IMR-90 (cell line): ENCODE measurements at regions not wholly inside any gene's neighbourhood (a gene's known extent, or its start where the extent isn't known, plus 50 kb on each side); places are given as distances from the start of the nearest gene placed in this dataset.

Source experiments
- ATAC-seq: fragments of 200-7000 bp; cut with Tn5 transposase; 2 replicates; pipeline ENCODE4 v1.9.1; 2020; ENCODE audit warnings: low read depth, mild to moderate bottlenecking, moderate library complexity
- BruUV-seq: library from RNA; stranded (reverse); fragments of 400-500 nt; replicated peaks from 2 replicates; lab custom pipeline; 2021; lab: Mats Ljungman, UMichigan
- CTCF ChIA-PET: fragments of 300-600 bp; formaldehyde crosslinking; extraction: SDS; loops from one replicate; lab custom pipeline; 2021; ENCODE audit warnings: antibody characterized with exemption; lab: Yijun Ruan, JAX
- POLR2A ChIA-PET: fragments of 300-600 bp; sonication (Branson Sonifier 250); formaldehyde crosslinking; loops from one replicate; lab custom pipeline; 2022; ENCODE audit warnings: antibody characterized with exemption; ENCODE audit not compliant: unreplicated experiment; lab: Charles Lee
- DNase-seq: peaks from one replicate; pipeline ENCODE4 v3.0.0; 2013
- H2AFZ ChIP-seq: replicated peaks from 2 replicates; pipeline ENCODE3; 2013; ENCODE audit warnings: low read length, mild to moderate bottlenecking; ENCODE audit not compliant: poor library complexity
- H2AK5ac ChIP-seq: 2 replicates; pipeline ENCODE4 v1.6.1; 2013; ENCODE audit warnings: low read depth, low read length, inconsistent platforms
- H2AK9ac ChIP-seq: replicated peaks from 2 replicates; pipeline ENCODE3; 2013; ENCODE audit warnings: mild to moderate bottlenecking, low read depth, low read length, moderate library complexity; ENCODE audit not compliant: poor library complexity
- H2BK120ac ChIP-seq: 2 replicates; pipeline ENCODE4 v1.6.1; 2013; ENCODE audit warnings: low read depth, low read length, inconsistent platforms
- H2BK15ac ChIP-seq: 3 replicates; pipeline ENCODE4 v1.6.1; 2013; ENCODE audit warnings: low read depth, low read length, inconsistent platforms
- H2BK20ac ChIP-seq: 2 replicates; pipeline ENCODE4 v1.6.1; 2013; ENCODE audit warnings: low read depth, mild to moderate bottlenecking, inconsistent platforms, low read length, moderate library complexity
- H2BK5ac ChIP-seq: 2 replicates; pipeline ENCODE4 v1.6.1; 2013; ENCODE audit warnings: mild to moderate bottlenecking, low read depth, low read length, inconsistent platforms; ENCODE audit not compliant: poor library complexity, severe bottlenecking
- H3K14ac ChIP-seq: replicated peaks from 2 replicates; pipeline ENCODE4 v1.6.1; 2013; ENCODE audit warnings: low read depth, low read length, inconsistent platforms
- H3K18ac ChIP-seq: 2 replicates; pipeline ENCODE4 v1.6.1; 2013; ENCODE audit warnings: low read depth, low read length, control low read depth
- H3K23ac ChIP-seq: 2 replicates; pipeline ENCODE4 v1.6.1; 2013; ENCODE audit warnings: low read depth, low read length, inconsistent platforms
- H3K27ac ChIP-seq: 2 replicates; pipeline ENCODE4 v1.5.1; 2013; ENCODE audit warnings: mild to moderate bottlenecking, control low read depth, low read length; ENCODE audit not compliant: insufficient read depth
- H3K27me3 ChIP-seq: 2 replicates; pipeline ENCODE4 v1.6.1; 2013; ENCODE audit warnings: low read length; ENCODE audit not compliant: control insufficient read depth, insufficient read depth
- H3K36me3 ChIP-seq: 2 replicates; pipeline ENCODE4 v1.6.1; 2013; ENCODE audit warnings: low read length, mixed read lengths; ENCODE audit not compliant: control insufficient read depth, insufficient read depth
- H3K4ac ChIP-seq: 2 replicates; pipeline ENCODE4 v1.6.1; 2013; ENCODE audit warnings: low read depth, low read length, inconsistent platforms
- H3K4me1 ChIP-seq: 2 replicates; pipeline ENCODE4 v1.6.1; 2013; ENCODE audit warnings: low read length, mixed read lengths; ENCODE audit not compliant: control insufficient read depth, insufficient read depth
- H3K4me2 ChIP-seq: 2 replicates; pipeline ENCODE4 v1.6.1; 2013; ENCODE audit warnings: low read depth, mild to moderate bottlenecking, control low read depth, low read length, moderate library complexity
- H3K4me3 ChIP-seq: 2 replicates; pipeline ENCODE4 v1.5.1; 2013; ENCODE audit warnings: low read depth, mild to moderate bottlenecking, control low read depth, low read length, moderate library complexity; ENCODE audit not compliant: insufficient read depth
- H3K56ac ChIP-seq: 2 replicates; pipeline ENCODE4 v1.6.1; 2013; ENCODE audit warnings: low read length, inconsistent platforms; ENCODE audit not compliant: insufficient read depth; ENCODE audit errors: extremely low read depth
- H3K79me1 ChIP-seq, 2 experiments: 2 replicates each; pipeline ENCODE4 v1.6.1; 2013; ENCODE audit warnings: low read length in 2 of 2, inconsistent platforms in 1 of 2, low read depth in 1 of 2
- H3K9ac ChIP-seq: 2 replicates; pipeline ENCODE4 v1.6.1; 2013; ENCODE audit warnings: low read depth, low read length, control low read depth
- H3K9me1 ChIP-seq: 2 replicates; pipeline ENCODE4 v1.6.1; 2013; ENCODE audit warnings: low read length, inconsistent platforms; ENCODE audit not compliant: insufficient read depth
- H3K9me3 ChIP-seq: 2 replicates; pipeline ENCODE4 v1.6.1; 2013; ENCODE audit warnings: low read length; ENCODE audit not compliant: control insufficient read depth, insufficient read depth
- H4K20me1 ChIP-seq: 2 replicates; pipeline ENCODE4 v1.6.1; 2013; ENCODE audit warnings: low read length, inconsistent platforms; ENCODE audit not compliant: insufficient read depth
- H4K5ac ChIP-seq: 2 replicates; pipeline ENCODE4 v1.6.1; 2013; ENCODE audit warnings: mild to moderate bottlenecking, low read depth, low read length, control low read depth
- H4K8ac ChIP-seq, 2 experiments: 2 replicates each; pipeline ENCODE4 v1.6.1; 2013; ENCODE audit warnings: low read depth in 2 of 2, low read length in 2 of 2, control low read depth in 1 of 2, inconsistent platforms in 1 of 2
- H4K91ac ChIP-seq: 2 replicates; pipeline ENCODE4 v1.6.1; 2013; ENCODE audit warnings: low read depth, low read length, inconsistent platforms; ENCODE audit not compliant: insufficient read depth
- BHLHE40 ChIP-seq: fragments of 150-350 bp; IDR thresholded peaks from 2 replicates; pipeline ENCODE4 v1.6.1; 2016; ENCODE audit warnings: mild to moderate bottlenecking, low read depth, low read length
- CEBPB ChIP-seq: IDR thresholded peaks from 2 replicates; pipeline ENCODE4 v1.6.1; 2012; ENCODE audit warnings: low read depth, low read length, improper control_type of control experiment
- CHD1 ChIP-seq: IDR thresholded peaks from 2 replicates; pipeline ENCODE4 v1.6.1; 2012; ENCODE audit warnings: low read depth, low read length, improper control_type of control experiment
- FOS ChIP-seq: fragments of 150-350 bp; IDR thresholded peaks from 2 replicates; pipeline ENCODE4 v1.6.1; 2016; ENCODE audit warnings: low read depth, low read length
- MAFK ChIP-seq: IDR thresholded peaks from 2 replicates; pipeline ENCODE4 v1.6.1; 2012; ENCODE audit warnings: low read depth, low read length, improper control_type of control experiment
- MAZ ChIP-seq: IDR thresholded peaks from 2 replicates; pipeline ENCODE4 v1.6.1; 2012; ENCODE audit warnings: low read depth, mild to moderate bottlenecking, low read length, improper control_type of control experiment, moderate library complexity, borderline replicate concordance
- MXI1 ChIP-seq: IDR thresholded peaks from 2 replicates; pipeline ENCODE4 v1.6.1; 2012; ENCODE audit warnings: low read depth, mild to moderate bottlenecking, low read length, moderate library complexity, borderline replicate concordance
- NFE2L2 ChIP-seq: fragments of 150-350 bp; IDR thresholded peaks from 2 replicates; pipeline ENCODE4 v1.6.1; 2016; ENCODE audit warnings: low read depth, mild to moderate bottlenecking, low read length
- POLR2A ChIP-seq: IDR thresholded peaks from 2 replicates; pipeline ENCODE4 v1.6.1; 2012; ENCODE audit warnings: mild to moderate bottlenecking, low read depth, low read length
- RAD21 ChIP-seq: IDR thresholded peaks from 2 replicates; pipeline ENCODE4 v1.6.1; 2012; ENCODE audit warnings: low read length, improper control_type of control experiment
- RCOR1 ChIP-seq: IDR thresholded peaks from 2 replicates; pipeline ENCODE4 v1.6.1; 2012; ENCODE audit warnings: mild to moderate bottlenecking, low read length, improper control_type of control experiment; ENCODE audit not compliant: insufficient replicate concordance
- RFX5 ChIP-seq: IDR thresholded peaks from 2 replicates; pipeline ENCODE4 v1.8.0; 2012; ENCODE audit warnings: low read depth, mild to moderate bottlenecking, low read length, moderate library complexity
- SMC3 ChIP-seq: fragments of 150-350 bp; IDR thresholded peaks from 2 replicates; pipeline ENCODE4 v1.6.1; 2016; ENCODE audit warnings: low read depth, mild to moderate bottlenecking, antibody characterized with exemption, low read length, moderate library complexity
- WGBS, 2 experiments: methylation state at CpG; one replicate each; pipeline versions ENCODE4 v1.1.5 to v1.1.7; 2013; ENCODE audit warnings: missing lambda C conversion rate in 2 of 2; ENCODE audit not compliant: insufficient read length in 1 of 2; ENCODE audit errors: extremely low coverage in 2 of 2; 5-methylcytosine and 5-hydroxymethylcytosine counted together
- dilution Hi-C: fragments of 300-500 bp; cut with HindIII; formaldehyde crosslinking; loops from one replicate; pipeline ENCODE4 v1.14.3; 2018; ENCODE audit warnings: low sequenced_read_pairs; ENCODE audit not compliant: unreplicated experiment
- in situ Hi-C: fragments of 300-500 bp; cut with MboI; formaldehyde crosslinking; loops from 3 replicates; pipeline ENCODE4 v1.14.3; 2019; ENCODE audit warnings: low sequenced_read_pairs, inconsistent platforms, mixed read lengths
- intact Hi-C: fragments of 100-400 bp; cut with micrococcal nuclease; formaldehyde crosslinking; loops from 2 replicates; pipeline ENCODE4 v1.10.0; 2022
- TF ChIP-seq, protein P1 (sequence below): conservative IDR thresholded peaks from 2 replicates; pipeline ENCODE4 v1.5.1; 2012; ENCODE audit warnings: mild to moderate bottlenecking, low read depth, low read length, improper control_type of control experiment
- TF ChIP-seq, protein P2 (sequence below): fragments of 150-350 bp; IDR thresholded peaks from 2 replicates; pipeline ENCODE4 v1.6.1; 2016; ENCODE audit warnings: low read depth, mild to moderate bottlenecking, low read length, moderate library complexity, borderline replicate concordance
- TF ChIP-seq, protein P3 (sequence below): fragments of 150-350 bp; IDR thresholded peaks from 2 replicates; pipeline ENCODE4 v1.6.1; 2017; ENCODE audit warnings: mild to moderate bottlenecking, antibody characterized with exemption, low read length, low read depth

GRCh38 chr11:116373104-116373944 is 399.5 kb downstream of the BUD13 start:
- Histone ChIP-seq H3K4ac (no peak overlapping the region), H2AFZ (no peak overlapping the region), H4K8ac (no peak overlapping the region), H3K4me2 (no peak overlapping the region), H2BK15ac (no peak overlapping the region), H2BK5ac (no peak overlapping the region), H4K91ac (no peak overlapping the region), H3K14ac (no peak overlapping the region), H3K27me3 (no peaks in the 10 kb centered on the region), H3K4me1 (no peaks in the 10 kb centered on the region), H3K36me3 (no peaks in the 10 kb centered on the region), H3K9ac (no peak overlapping the region), H2AK5ac (no peak overlapping the region), H3K9me3 (no peaks in the 10 kb centered on the region), H3K18ac (no peak overlapping the region), H3K56ac (no peak overlapping the region), H3K9me1 (no peaks in the 10 kb centered on the region), H4K5ac (no peak overlapping the region), H3K27ac (no peak overlapping the region), H2BK20ac (no peak overlapping the region), H2BK120ac (no peak overlapping the region), H4K20me1 (no peaks in the 10 kb centered on the region), H3K4me3 (no peak overlapping the region), H3K79me1 (no peaks in the 10 kb centered on the region), H2AK9ac (peak overlapping the region; percentile 25), H3K23ac (no peak overlapping the region)
- WGBS, 2 experiments: 66% methylated on average over 2 of the region's 10 CpGs; no CpG with 5 or more reads in 1 of the 2 experiments
- POLR2A ChIA-PET: no interaction called here
- in situ Hi-C loops: no loop called here
- intact Hi-C loops: no loop called here
- CTCF ChIA-PET: no interaction called here
- no TSS peak for BruUV-seq
- dilution Hi-C loops: no loop called here
- no peak for TF ChIP-seq MAZ
- no peak for TF ChIP-seq SMC3
- TF ChIP-seq, protein P1, sequence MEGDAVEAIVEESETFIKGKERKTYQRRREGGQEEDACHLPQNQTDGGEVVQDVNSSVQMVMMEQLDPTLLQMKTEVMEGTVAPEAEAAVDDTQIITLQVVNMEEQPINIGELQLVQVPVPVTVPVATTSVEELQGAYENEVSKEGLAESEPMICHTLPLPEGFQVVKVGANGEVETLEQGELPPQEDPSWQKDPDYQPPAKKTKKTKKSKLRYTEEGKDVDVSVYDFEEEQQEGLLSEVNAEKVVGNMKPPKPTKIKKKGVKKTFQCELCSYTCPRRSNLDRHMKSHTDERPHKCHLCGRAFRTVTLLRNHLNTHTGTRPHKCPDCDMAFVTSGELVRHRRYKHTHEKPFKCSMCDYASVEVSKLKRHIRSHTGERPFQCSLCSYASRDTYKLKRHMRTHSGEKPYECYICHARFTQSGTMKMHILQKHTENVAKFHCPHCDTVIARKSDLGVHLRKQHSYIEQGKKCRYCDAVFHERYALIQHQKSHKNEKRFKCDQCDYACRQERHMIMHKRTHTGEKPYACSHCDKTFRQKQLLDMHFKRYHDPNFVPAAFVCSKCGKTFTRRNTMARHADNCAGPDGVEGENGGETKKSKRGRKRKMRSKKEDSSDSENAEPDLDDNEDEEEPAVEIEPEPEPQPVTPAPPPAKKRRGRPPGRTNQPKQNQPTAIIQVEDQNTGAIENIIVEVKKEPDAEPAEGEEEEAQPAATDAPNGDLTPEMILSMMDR: no peak
- TF ChIP-seq NFE2L2: no peak
- TF ChIP-seq POLR2A: no peak
- TF ChIP-seq CHD1: no peak
- TF ChIP-seq RFX5: no peak
- no peak for TF ChIP-seq CEBPB
- no peak for TF ChIP-seq RCOR1
- TF ChIP-seq RAD21: no peak
- TF ChIP-seq, protein P2, sequence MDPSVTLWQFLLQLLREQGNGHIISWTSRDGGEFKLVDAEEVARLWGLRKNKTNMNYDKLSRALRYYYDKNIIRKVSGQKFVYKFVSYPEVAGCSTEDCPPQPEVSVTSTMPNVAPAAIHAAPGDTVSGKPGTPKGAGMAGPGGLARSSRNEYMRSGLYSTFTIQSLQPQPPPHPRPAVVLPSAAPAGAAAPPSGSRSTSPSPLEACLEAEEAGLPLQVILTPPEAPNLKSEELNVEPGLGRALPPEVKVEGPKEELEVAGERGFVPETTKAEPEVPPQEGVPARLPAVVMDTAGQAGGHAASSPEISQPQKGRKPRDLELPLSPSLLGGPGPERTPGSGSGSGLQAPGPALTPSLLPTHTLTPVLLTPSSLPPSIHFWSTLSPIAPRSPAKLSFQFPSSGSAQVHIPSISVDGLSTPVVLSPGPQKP: no peak
- TF ChIP-seq BHLHE40: no peak
- no peak for TF ChIP-seq FOS
- TF ChIP-seq, protein P3, sequence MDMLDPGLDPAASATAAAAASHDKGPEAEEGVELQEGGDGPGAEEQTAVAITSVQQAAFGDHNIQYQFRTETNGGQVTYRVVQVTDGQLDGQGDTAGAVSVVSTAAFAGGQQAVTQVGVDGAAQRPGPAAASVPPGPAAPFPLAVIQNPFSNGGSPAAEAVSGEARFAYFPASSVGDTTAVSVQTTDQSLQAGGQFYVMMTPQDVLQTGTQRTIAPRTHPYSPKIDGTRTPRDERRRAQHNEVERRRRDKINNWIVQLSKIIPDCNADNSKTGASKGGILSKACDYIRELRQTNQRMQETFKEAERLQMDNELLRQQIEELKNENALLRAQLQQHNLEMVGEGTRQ: no peak
- TF ChIP-seq MXI1: no peak
- no peak for TF ChIP-seq MAFK
- no peak for DNase-seq
- no peak for ATAC-seq
